T-helper 2 cell treated with Interferon-gamma antibody and Interleukin-4, amounts not matched to agents 5 μg/mL and 100 μg/mL, for 36 hours (primary cell): ENCODE measurements at regions not wholly inside any gene's neighbourhood (a gene's known extent, or its start where the extent isn't known, plus 50 kb on each side); places are given as distances from the start of the nearest gene placed in this dataset.

Source experiments
- DNase-seq: peaks from one replicate; pipeline ENCODE4 v3.0.0; 2021; ENCODE audit warnings: low spot score
- H3K27ac Mint-ChIP-seq: one replicate; pipeline ENCODE4 v1.8.0; 2021; ENCODE audit warnings: mild to moderate bottlenecking, mixed read lengths
- H3K27me3 Mint-ChIP-seq: one replicate; pipeline ENCODE4 v1.8.0; 2021; ENCODE audit warnings: low read depth, mixed read lengths
- H3K36me3 Mint-ChIP-seq: one replicate; pipeline ENCODE4 v1.8.0; 2021; ENCODE audit warnings: low read depth, mixed read lengths
- H3K4me1 Mint-ChIP-seq: one replicate; pipeline ENCODE4 v1.8.0; 2021; ENCODE audit warnings: low read depth, mixed read lengths
- H3K4me3 Mint-ChIP-seq: one replicate; pipeline ENCODE4 v1.8.0; 2022; ENCODE audit warnings: mild to moderate bottlenecking, moderate library complexity, mixed read lengths
- H3K9me3 Mint-ChIP-seq: one replicate; pipeline ENCODE4 v1.8.0; 2021; ENCODE audit warnings: mixed read lengths

DNA sequence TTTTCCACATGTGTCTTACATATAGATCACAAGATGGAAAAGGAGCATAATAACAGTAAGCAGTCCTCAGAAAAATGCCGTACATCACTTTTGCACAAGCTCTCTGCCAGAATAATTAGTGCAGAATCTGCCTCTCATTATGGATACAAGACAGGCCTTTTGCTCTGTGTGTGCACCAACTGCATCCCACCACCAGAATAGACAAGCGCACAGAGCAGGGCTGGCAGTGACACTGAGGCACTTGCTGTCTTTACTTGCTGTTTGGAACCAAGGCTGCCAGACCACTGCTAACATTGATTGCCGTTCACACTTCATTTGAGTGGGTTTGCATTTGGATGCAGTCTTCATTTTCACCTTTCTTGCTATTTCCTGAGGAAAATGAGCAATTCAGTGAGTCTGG is 741.3 kb downstream of the TLE1 start:
- H3K4me3 Mint-ChIP-seq, result no peak overlapping the region
- no peaks in the 10 kb centered on the region for H3K4me1 Mint-ChIP-seq
- H3K27me3 Mint-ChIP-seq, result no peaks in the 10 kb centered on the region
- peaks cover 4% of the 10 kb centered on the region for H3K9me3 Mint-ChIP-seq
- DNase-seq, result no peak
- no peaks in the 10 kb centered on the region for H3K36me3 Mint-ChIP-seq
- no peak overlapping the region for H3K27ac Mint-ChIP-seq

DNA sequence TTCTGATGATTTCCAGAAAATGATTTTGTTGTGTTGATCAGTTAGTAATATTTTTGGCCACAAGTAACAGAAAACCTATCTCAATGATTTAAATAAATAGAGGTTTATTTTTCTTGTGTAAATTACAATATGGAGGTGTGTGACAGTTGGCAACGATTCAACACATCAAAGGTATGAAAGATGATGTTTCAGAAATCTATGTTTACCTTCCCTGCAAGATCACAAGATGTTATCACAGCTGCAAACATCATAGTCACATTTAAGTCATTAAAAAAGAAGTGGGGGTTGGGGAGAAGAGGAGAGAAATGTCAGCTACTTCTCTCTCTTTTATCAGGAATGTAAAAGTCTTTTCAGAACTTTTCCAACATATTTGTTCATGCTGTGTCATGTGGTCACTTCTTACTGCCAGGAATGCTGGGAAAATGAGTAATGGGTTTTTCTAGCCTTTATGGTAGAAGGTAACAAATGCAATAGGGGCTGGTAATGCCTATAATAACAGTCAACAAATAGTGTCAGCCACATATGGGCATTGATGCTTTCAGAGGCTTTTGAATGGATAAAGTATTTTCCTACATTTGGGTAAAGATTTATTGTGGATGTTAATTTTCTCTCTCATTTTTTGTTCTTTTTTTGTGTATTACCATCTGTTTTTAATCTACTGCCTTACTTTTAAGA is 742.7 kb downstream of the TLE1 start:
- H3K27me3 Mint-ChIP-seq, result no peaks in the 10 kb centered on the region
- no peak overlapping the region for H3K4me3 Mint-ChIP-seq
- H3K27ac Mint-ChIP-seq, result no peak overlapping the region
- no peaks in the 10 kb centered on the region for H3K4me1 Mint-ChIP-seq
- DNase-seq, result no peak
- H3K36me3 Mint-ChIP-seq, result no peaks in the 10 kb centered on the region
- peaks cover 4% of the 10 kb centered on the region for H3K9me3 Mint-ChIP-seq

DNA sequence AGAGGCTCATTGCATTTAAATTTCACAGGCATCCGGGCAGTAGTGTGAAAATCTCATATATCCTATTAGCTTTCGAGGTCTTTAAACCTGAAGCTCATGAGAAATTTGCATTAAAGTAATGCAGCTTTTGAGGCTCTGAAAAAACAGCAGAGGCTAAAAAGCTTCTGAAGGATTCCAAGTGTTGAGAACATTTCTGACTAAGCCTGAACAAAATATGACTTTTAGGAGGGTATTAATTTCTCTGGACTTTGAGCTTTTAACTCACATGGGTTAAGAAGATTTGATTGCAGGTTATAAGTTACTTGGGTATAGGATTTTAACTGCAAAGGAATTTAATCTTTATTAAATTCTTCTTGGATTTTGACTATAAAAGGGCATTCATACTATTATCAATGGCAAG is 743.9 kb downstream of the TLE1 start:
- Mint-ChIP-seq H3K27ac (no peak overlapping the region), H3K4me1 (no peaks in the 10 kb centered on the region), H3K9me3 (peaks cover 4% of the 10 kb centered on the region), H3K36me3 (no peaks in the 10 kb centered on the region), H3K27me3 (no peaks in the 10 kb centered on the region), H3K4me3 (no peak overlapping the region)
- no peak for DNase-seq

DNA sequence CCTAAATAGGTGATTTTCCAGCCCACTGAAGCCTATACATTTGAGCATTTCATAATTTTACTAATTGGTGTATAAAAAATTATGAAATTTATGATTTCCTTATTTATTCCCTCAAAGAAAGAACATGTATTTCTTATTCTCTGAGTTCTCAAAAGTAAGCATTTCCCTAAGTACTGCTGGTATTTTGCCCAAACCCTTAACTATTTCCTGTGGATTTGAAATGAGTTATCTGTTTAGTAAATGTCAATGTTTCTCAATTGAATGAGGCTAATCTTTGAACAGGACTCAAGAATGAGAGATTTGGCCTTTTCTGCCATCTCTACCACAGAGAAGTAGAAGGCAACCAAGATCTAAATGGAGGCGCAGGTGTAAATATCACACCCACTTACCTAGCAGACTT is 751.7 kb downstream of the TLE1 start:
- no peak overlapping the region for H3K27ac Mint-ChIP-seq
- no peaks in the 10 kb centered on the region for H3K36me3 Mint-ChIP-seq
- no peak for DNase-seq
- no peaks in the 10 kb centered on the region for H3K4me1 Mint-ChIP-seq
- H3K9me3 Mint-ChIP-seq, result peaks cover 24% of the 10 kb centered on the region
- no peak overlapping the region for H3K4me3 Mint-ChIP-seq
- no peaks in the 10 kb centered on the region for H3K27me3 Mint-ChIP-seq

DNA sequence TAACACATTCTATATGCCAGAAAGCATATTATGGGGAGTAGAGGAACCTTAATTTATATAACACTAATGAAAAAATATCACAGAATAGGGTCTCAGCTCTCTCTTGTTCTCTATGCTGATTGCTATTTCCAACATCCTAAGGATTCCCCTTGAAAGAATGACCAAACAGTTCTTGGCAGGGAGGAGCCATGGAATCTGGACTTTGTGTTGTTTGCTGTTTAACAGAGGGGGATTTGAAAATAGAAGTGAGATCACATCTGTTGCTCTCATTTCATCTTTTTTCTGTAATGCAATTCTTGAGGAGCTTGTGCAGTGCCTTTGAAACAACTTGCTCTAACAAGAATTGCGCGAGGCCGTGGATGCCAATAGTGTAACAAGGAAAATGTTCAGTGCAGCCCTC is 755.3 kb downstream of the TLE1 start:
- Mint-ChIP-seq H3K36me3 (no peaks in the 10 kb centered on the region), H3K27me3 (no peaks in the 10 kb centered on the region), H3K4me3 (no peak overlapping the region), H3K4me1 (no peaks in the 10 kb centered on the region), H3K9me3 (peaks cover 21% of the 10 kb centered on the region), H3K27ac (no peak overlapping the region)
- no peak for DNase-seq

DNA sequence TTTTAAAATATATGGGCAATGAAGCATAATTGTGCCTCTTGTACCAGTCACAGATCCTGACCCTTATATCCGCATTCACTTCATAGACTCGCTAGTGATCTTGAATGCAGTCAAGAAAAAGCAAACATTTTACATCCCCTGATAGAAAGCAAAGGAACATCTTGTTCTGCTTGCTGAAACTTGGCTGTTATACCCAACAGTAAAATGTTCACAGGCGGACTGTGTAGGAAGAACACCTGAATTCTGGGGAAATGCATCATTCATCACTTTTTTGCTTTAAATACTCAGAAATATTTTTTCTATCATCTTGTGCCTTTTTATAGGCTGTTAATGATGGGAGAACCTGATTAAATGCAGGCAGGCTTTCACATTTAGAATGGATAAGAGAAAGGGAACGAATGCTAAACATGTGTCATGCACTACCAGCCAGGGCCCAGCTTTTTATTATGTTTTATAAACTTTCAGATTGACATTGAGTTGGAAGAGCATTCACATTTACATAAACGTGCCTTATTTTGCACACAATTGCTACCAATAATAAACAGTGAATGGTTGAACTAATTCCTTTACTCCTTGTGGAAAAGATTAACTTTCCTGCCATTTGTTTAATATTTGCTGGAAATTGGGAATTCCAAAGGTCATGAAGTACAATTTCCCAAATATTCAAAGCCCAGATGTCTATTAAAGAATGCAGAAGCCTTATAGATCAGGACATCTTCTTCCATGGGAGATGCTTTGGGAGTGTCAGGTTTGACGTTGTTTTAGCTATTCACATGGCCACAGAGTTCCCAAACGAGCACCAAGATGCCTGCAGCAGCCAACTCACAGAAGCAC is 756.2 kb downstream of the TLE1 start:
- H3K27ac Mint-ChIP-seq, result no peak overlapping the region

DNA sequence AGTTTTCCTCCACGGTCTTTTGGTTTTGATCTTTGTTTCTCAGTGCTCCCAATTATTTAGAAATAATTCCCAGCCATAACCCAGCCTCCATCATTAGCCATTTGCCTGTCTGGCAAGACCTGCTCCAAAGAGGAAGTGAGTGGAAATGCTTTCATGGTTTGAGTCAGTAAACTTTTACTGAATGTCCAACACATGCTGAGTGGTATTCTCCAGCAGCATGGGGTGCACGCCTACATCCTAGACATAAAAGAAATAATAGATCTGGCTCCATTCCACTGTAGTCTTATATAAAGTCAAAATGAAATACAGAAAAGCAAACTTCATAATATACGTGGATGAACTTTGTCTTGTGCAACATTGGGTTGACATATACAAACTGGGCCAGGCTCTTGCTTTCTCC is 757.2 kb downstream of the TLE1 start:
- no peak for DNase-seq
- no peak overlapping the region for H3K27ac Mint-ChIP-seq

More for the DNA sequence above, 756.2 kb downstream of the TLE1 start:
- DNase-seq, result no peak
- Mint-ChIP-seq H3K9me3 (peaks cover 21% of the 10 kb centered on the region), H3K36me3 (no peaks in the 10 kb centered on the region), H3K4me1 (no peaks in the 10 kb centered on the region), H3K27me3 (no peaks in the 10 kb centered on the region), H3K4me3 (no peak overlapping the region)

DNA sequence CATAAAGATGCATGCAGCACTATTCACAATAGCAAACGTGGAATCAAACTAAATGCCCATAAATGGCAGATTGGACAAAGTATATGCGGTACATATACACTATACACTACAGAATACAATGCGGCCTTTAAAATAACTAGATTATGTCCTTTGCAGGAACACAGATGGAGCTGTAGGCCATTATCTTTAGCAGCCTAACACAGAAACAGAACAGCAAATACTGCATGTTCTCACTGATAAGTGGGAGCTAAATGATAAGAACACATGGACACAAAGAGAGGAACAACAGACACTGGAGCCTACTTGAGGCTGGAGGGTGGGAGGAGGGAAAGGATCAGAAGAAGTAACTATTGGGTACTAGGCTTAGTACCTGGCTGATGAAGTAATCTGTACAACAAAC is 758.2 kb downstream of the TLE1 start:
- H3K4me1 Mint-ChIP-seq, result no peaks in the 10 kb centered on the region
- H3K4me3 Mint-ChIP-seq, result no peak overlapping the region
- peaks cover 17% of the 10 kb centered on the region for H3K9me3 Mint-ChIP-seq
- no peak for DNase-seq
- H3K36me3 Mint-ChIP-seq, result no peaks in the 10 kb centered on the region
- H3K27me3 Mint-ChIP-seq, result no peaks in the 10 kb centered on the region
- no peak overlapping the region for H3K27ac Mint-ChIP-seq

More for the DNA sequence above, 757.2 kb downstream of the TLE1 start:
- no peaks in the 10 kb centered on the region for H3K4me1 Mint-ChIP-seq
- peaks cover 17% of the 10 kb centered on the region for H3K9me3 Mint-ChIP-seq
- H3K27me3 Mint-ChIP-seq, result no peaks in the 10 kb centered on the region
- H3K4me3 Mint-ChIP-seq, result no peak overlapping the region
- H3K36me3 Mint-ChIP-seq, result no peaks in the 10 kb centered on the region

DNA sequence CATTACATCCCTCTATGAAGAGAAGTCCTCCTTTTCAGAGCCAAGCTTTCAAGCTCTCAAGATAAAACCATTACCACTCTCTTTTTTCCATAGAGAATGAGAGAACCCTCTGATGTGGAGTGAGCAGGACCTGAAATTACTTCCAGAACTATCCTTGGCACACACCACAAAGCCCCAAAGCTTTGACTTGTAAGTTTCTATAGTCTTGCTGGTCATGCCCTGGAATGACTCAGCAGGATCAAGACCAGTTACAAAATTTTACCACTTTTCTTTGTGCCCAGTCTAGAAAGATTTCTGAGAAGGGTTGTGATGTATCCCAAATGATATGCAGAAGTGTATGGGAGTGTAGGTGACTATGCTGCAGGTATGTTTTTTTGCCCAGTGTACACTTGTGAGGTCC is 760.6 kb downstream of the TLE1 start:
- no peak for DNase-seq
- H3K27me3 Mint-ChIP-seq, result no peaks in the 10 kb centered on the region
- no peaks in the 10 kb centered on the region for H3K4me1 Mint-ChIP-seq

DNA sequence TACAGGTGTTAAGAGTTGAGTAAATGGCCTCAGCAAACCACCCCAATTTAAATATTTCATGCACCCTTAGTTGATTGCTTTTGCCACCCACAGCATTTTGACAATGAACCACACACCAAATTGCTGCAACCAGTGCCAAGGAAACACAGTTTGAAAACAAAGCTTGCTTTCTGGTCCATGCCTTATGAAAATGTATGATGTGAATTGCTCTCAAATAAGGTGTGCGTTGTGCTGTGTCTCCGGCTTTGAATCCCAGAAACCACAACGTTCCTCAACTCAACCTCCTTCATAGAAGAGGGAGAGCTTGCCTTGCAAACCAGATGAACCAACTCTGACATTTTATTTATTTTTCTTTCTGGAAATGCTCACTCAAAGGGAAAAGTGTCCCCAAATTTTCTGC is 762.7 kb downstream of the TLE1 start:
- H3K27me3 Mint-ChIP-seq, result no peaks in the 10 kb centered on the region
- no peak for DNase-seq
- H3K9me3 Mint-ChIP-seq, result peaks cover 16% of the 10 kb centered on the region
- H3K36me3 Mint-ChIP-seq, result no peaks in the 10 kb centered on the region
- H3K4me3 Mint-ChIP-seq, result no peak overlapping the region
- no peak overlapping the region for H3K27ac Mint-ChIP-seq
- no peaks in the 10 kb centered on the region for H3K4me1 Mint-ChIP-seq

More for the DNA sequence above, 760.6 kb downstream of the TLE1 start:
- Mint-ChIP-seq H3K4me3 (no peak overlapping the region), H3K36me3 (no peaks in the 10 kb centered on the region), H3K27ac (no peak overlapping the region), H3K9me3 (peaks cover 13% of the 10 kb centered on the region)

DNA sequence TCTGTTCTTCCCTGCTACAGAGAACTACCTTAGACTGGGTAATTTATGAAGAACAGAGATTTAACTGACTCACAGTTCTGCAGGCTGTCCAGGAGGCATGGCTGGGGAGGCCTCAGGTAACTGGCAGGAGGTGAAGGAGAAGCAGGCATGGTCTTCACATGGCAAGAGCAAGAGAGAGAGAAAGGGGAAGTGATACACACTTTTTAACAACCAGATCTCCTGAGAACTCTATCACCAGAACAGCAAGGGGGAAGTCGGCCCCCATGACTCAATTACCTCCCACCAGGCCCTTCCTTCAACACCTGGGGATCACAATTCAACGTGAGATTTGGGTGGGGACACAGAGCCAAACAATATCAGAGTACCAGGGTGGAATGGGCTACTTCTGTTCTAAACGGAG is 766.8 kb downstream of the TLE1 start:
- Mint-ChIP-seq H3K4me3 (no peak overlapping the region), H3K36me3 (no peaks in the 10 kb centered on the region), H3K27me3 (no peaks in the 10 kb centered on the region), H3K27ac (no peak overlapping the region), H3K4me1 (no peaks in the 10 kb centered on the region), H3K9me3 (peaks cover 31% of the 10 kb centered on the region)
- no peak for DNase-seq

DNA sequence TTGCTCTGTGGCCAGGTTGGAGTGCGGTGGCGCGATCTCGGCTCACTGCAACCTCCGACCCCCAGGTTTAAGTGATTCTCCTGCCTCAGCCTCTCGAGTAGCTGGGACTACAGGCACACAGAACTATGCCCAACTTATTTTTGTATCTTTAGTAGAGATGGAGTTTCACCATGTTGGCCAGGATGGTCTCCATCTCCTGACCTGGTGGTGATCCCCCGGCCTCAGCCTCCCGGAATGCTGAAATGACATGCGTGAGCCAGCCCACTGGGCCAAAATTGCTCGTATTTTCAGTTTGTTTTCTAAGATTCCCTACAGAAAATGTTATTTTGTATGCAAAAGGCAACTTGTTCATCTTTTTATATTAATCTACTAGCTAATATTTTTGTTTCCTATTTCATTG is 782.6 kb downstream of the TLE1 start:
- H3K9me3 Mint-ChIP-seq, result peaks cover 12% of the 10 kb centered on the region
- no peak overlapping the region for H3K27ac Mint-ChIP-seq
- no peak overlapping the region for H3K4me3 Mint-ChIP-seq
- no peaks in the 10 kb centered on the region for H3K4me1 Mint-ChIP-seq
- no peaks in the 10 kb centered on the region for H3K27me3 Mint-ChIP-seq
- H3K36me3 Mint-ChIP-seq, result no peaks in the 10 kb centered on the region
- no peak for DNase-seq

DNA sequence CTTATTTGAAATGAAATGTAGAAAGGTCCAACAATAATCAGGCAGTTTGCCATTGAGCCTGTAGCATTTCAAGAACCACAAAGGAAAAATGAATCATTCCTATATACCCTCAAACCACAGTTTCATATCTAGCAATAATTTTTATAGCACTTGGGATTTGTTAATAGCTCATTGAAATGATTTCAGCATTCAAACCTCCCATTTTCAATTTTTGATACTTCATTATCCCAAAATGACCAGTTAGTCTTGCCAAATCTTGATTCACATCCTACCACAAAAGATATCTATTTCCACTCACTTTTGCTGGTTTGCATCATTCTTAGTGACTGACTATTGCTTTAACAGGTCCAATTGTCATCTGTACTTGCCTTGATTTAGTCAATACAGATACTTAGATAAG is 790.1 kb downstream of the TLE1 start:
- Mint-ChIP-seq H3K27ac (no peak overlapping the region), H3K36me3 (no peaks in the 10 kb centered on the region), H3K27me3 (no peaks in the 10 kb centered on the region), H3K4me1 (no peaks in the 10 kb centered on the region), H3K9me3 (peaks cover 10% of the 10 kb centered on the region), H3K4me3 (no peak overlapping the region)
- no peak for DNase-seq

DNA sequence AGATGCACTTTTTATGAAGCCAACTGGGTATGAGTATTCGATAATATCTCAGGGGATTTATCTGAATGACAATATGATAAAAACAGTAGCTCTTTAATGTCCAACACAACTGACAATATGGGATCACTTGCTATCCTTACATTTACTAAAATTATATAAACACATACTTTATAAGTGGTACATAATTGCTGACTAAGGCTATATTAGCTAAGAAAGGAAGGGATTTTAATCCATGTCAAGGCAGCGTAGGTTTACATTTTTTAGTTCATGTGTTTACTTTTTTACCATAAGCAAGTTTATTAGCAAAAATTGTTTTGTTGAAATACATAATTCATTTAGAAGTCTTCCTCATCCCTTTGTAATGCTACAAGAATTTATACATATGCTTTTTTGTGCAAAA is 796.2 kb downstream of the TLE1 start:
- H3K27ac Mint-ChIP-seq, result no peak overlapping the region
- no peaks in the 10 kb centered on the region for H3K27me3 Mint-ChIP-seq
- H3K4me3 Mint-ChIP-seq, result no peak overlapping the region
- H3K9me3 Mint-ChIP-seq, result no peaks in the 10 kb centered on the region
- H3K36me3 Mint-ChIP-seq, result no peaks in the 10 kb centered on the region
- DNase-seq, result no peak
- H3K4me1 Mint-ChIP-seq, result no peaks in the 10 kb centered on the region
